A549 (cell line): ENCODE measurements at regions not wholly inside any gene's neighbourhood (a gene's known extent, or its start where the extent isn't known, plus 50 kb on each side); places are given as distances from the start of the nearest gene placed in this dataset.

ENCODE experiments used
- ATAC-seq, 2 experiments: fragments of 200-7000 bp in 1 of 2; fragments of >200 bp in 1 of 2; cut with Nextera tagmentation in 1 of 2; cut with Tn5 transposase in 1 of 2; 3 replicates each; pipeline versions ENCODE4 v1.8.0 to v1.9.1; 2018 to 2020; ENCODE audit warnings: mild to moderate bottlenecking in 1 of 2, moderate library complexity in 1 of 2
- CTCF ChIA-PET: fragments of 300-600 bp; sonication (Branson Sonifier 250); formaldehyde crosslinking; extraction: SDS; loops from one replicate; lab custom pipeline; 2021; ENCODE audit warnings: antibody characterized with exemption, inconsistent platforms; lab: Yijun Ruan, JAX
- POLR2A ChIA-PET: fragments of 350-600 bp; formaldehyde crosslinking; extraction: SDS; loops from one replicate; lab custom pipeline; 2021; ENCODE audit warnings: antibody characterized with exemption, inconsistent platforms; lab: Yijun Ruan, JAX
- DNase-seq, 2 experiments: peaks; one replicate each; pipeline versions ENCODE4 v3.0.0 to v3.0.0-alpha.2; 2011 to 2016; ENCODE audit warnings: low read depth in 1 of 2, low spot score in 1 of 2
- FAIRE-seq: peaks from 2 replicates; lab custom pipeline; 2011; peaks lifted over from hg19 to GRCh38; lab: Jason Lieb, UNC
- H3K27ac ChIP-seq, 2 experiments: fragments of >200 bp; sonication (Bioruptor Twin); formaldehyde crosslinking; 3 replicates each; pipeline ENCODE4 v1.5.1; 2016 to 2017
- H3K4me1 ChIP-seq: fragments of >200 bp; sonication (Bioruptor Twin); formaldehyde crosslinking; 3 replicates; pipeline ENCODE4 v1.6.1; 2016
- H3K4me2 ChIP-seq: fragments of >200 bp; sonication (Bioruptor Twin); formaldehyde crosslinking; 3 replicates; pipeline ENCODE4 v1.6.1; 2016
- H3K4me3 ChIP-seq: fragments of >200 bp; sonication (Bioruptor Twin); formaldehyde crosslinking; 3 replicates; pipeline ENCODE4 v1.5.1; 2016
- H3K9me3 ChIP-seq: fragments of >200 bp; sonication (Bioruptor Twin); formaldehyde crosslinking; 3 replicates; pipeline ENCODE4 v1.6.1; 2016
- CBX2 ChIP-seq: fragments of 200-600 bp; sonication (generic); IDR thresholded peaks from 2 replicates; pipeline ENCODE4 v1.6.1; 2016; ENCODE audit warnings: low read depth, mild to moderate bottlenecking, borderline replicate concordance
- CBX8 ChIP-seq: fragments of 200-600 bp; sonication (generic); IDR thresholded peaks from 2 replicates; pipeline ENCODE4 v1.6.1; 2016
- CHD2 ChIP-seq: fragments of 150-350 bp; IDR thresholded peaks from 2 replicates; pipeline ENCODE4 v1.6.1; 2014; ENCODE audit warnings: low read length; ENCODE audit not compliant: partially characterized antibody
- CHD4 ChIP-seq: fragments of 200-600 bp; sonication (generic); IDR thresholded peaks from 2 replicates; pipeline ENCODE4 v1.6.1; 2016; ENCODE audit warnings: antibody characterized with exemption, mild to moderate bottlenecking, borderline replicate concordance
- EP300 ChIP-seq, 2 experiments: fragments of >200 bp; sonication (Bioruptor Twin); formaldehyde crosslinking; IDR thresholded peaks; 2 replicates in 1 of 2; 3 replicates in 1 of 2; pipeline ENCODE4 v1.6.1; 2016 to 2017
- FOSB ChIP-seq: fragments of 250-450 bp; sonication (Bioruptor Pico); IDR thresholded peaks from 2 replicates; pipeline ENCODE4 v1.5.0; 2020; ENCODE audit warnings: mild to moderate bottlenecking, moderate library complexity
- FOSL2 ChIP-seq, 2 experiments: fragments of 450-650 bp in 1 of 2; fragments of >200 bp in 1 of 2; sonication (Bioruptor Twin) in 1 of 2; formaldehyde crosslinking; IDR thresholded peaks; 2 replicates each; pipeline versions ENCODE4 v1.5.0 to v1.6.1; 2016 to 2020; ENCODE audit warnings: mild to moderate bottlenecking in 1 of 2, moderate library complexity in 1 of 2
- FOXS1 ChIP-seq: fragments of 250-450 bp; sonication (Bioruptor Pico); IDR thresholded peaks from 2 replicates; pipeline ENCODE4 v1.5.0; 2020; ENCODE audit warnings: mild to moderate bottlenecking, moderate library complexity
- GATA3 ChIP-seq: IDR thresholded peaks from 2 replicates; pipeline ENCODE4 v1.6.1; 2012; ENCODE audit warnings: borderline replicate concordance
- HOXA7 ChIP-seq: fragments of 250-450 bp; sonication (Bioruptor Pico); IDR thresholded peaks from 2 replicates; pipeline ENCODE4 v1.5.0; 2020; ENCODE audit warnings: mild to moderate bottlenecking, moderate library complexity
- HOXB13 ChIP-seq: fragments of 250-450 bp; sonication (Bioruptor Pico); IDR thresholded peaks from 2 replicates; pipeline ENCODE4 v1.5.0; 2020; ENCODE audit warnings: low read depth, mild to moderate bottlenecking, moderate library complexity
- HOXB5 ChIP-seq: fragments of 250-450 bp; sonication (Bioruptor Pico); IDR thresholded peaks from 2 replicates; pipeline ENCODE4 v1.5.0; 2020; ENCODE audit warnings: mild to moderate bottlenecking, moderate library complexity
- KDM5A ChIP-seq: fragments of 200-600 bp; sonication (generic); IDR thresholded peaks from 2 replicates; pipeline ENCODE4 v1.6.1; 2016; ENCODE audit warnings: antibody characterized with exemption, mild to moderate bottlenecking
- MAFK ChIP-seq: fragments of 450-650 bp; IDR thresholded peaks from 2 replicates; pipeline ENCODE4 v1.6.1; 2014; ENCODE audit not compliant: partially characterized antibody
- NR3C1 ChIP-seq: fragments of >200 bp; sonication (Bioruptor Twin); formaldehyde crosslinking; IDR thresholded peaks from 3 replicates; pipeline ENCODE4 v1.6.1; 2017
- PHF8 ChIP-seq: fragments of 200-600 bp; sonication (generic); IDR thresholded peaks from 2 replicates; pipeline ENCODE4 v1.6.1; 2016; ENCODE audit warnings: low read depth, mild to moderate bottlenecking, antibody characterized with exemption, moderate library complexity, borderline replicate concordance
- RAD21 ChIP-seq, 2 experiments: fragments of >200 bp in 1 of 2; sonication (Bioruptor Twin) in 1 of 2; formaldehyde crosslinking in 1 of 2; IDR thresholded peaks in 1 of 2; conservative IDR thresholded peaks in 1 of 2; 2 replicates in 1 of 2; 3 replicates in 1 of 2; pipeline ENCODE4 v1.6.1; 2012 to 2018; ENCODE audit warnings: inconsistent platforms in 1 of 2
- RCOR1 ChIP-seq: fragments of 150-350 bp; IDR thresholded peaks from 2 replicates; pipeline ENCODE4 v1.6.1; 2014; ENCODE audit warnings: antibody characterized with exemption, low read length, low read depth
- RFX5 ChIP-seq: fragments of 450-650 bp; IDR thresholded peaks from 2 replicates; pipeline ENCODE4 v1.7.1; 2014; ENCODE audit warnings: antibody characterized with exemption, mild to moderate bottlenecking, moderate library complexity
- RNF2 ChIP-seq: fragments of 200-600 bp; sonication (generic); IDR thresholded peaks from 2 replicates; pipeline ENCODE4 v1.6.1; 2016; ENCODE audit warnings: low read depth, mild to moderate bottlenecking, antibody characterized with exemption, moderate library complexity, borderline replicate concordance
- SMC3 ChIP-seq: fragments of >200 bp; sonication (Bioruptor Twin); formaldehyde crosslinking; IDR thresholded peaks from 3 replicates; pipeline ENCODE4 v1.6.1; 2018; ENCODE audit warnings: inconsistent platforms
- SREBF2 ChIP-seq: fragments of 450-650 bp; IDR thresholded peaks from 2 replicates; pipeline ENCODE4 v1.6.1; 2014; ENCODE audit warnings: mild to moderate bottlenecking, moderate library complexity
- ZSCAN20 ChIP-seq: fragments of 250-450 bp; sonication (Bioruptor Pico); IDR thresholded peaks from 2 replicates; pipeline ENCODE4 v1.8.0; 2022; ENCODE audit warnings: mild to moderate bottlenecking, moderate library complexity
- WGBS: methylation state at CpG from one replicate; pipeline ENCODE4 v1.1.6; 2017; ENCODE audit errors: missing lambda C conversion rate; 5-methylcytosine and 5-hydroxymethylcytosine counted together
- TF ChIP-seq, protein P1 (sequence below): fragments of 450-650 bp; IDR thresholded peaks from 2 replicates; pipeline ENCODE4 v1.6.1; 2014; ENCODE audit warnings: antibody characterized with exemption
- TF ChIP-seq, protein P2 (sequence below): fragments of >200 bp; sonication (Bioruptor Twin); formaldehyde crosslinking; IDR thresholded peaks from 3 replicates; pipeline ENCODE4 v1.6.1; 2016
- TF ChIP-seq, protein P3 (sequence below): IDR thresholded peaks from 2 replicates; pipeline ENCODE4 v1.6.1; 2012; ENCODE audit warnings: low read depth, borderline replicate concordance
- TF ChIP-seq, protein P4 (sequence below): IDR thresholded peaks from 2 replicates; pipeline ENCODE4 v1.6.1; 2012
- TF ChIP-seq, protein P5 (sequence below): fragments of 150-350 bp; IDR thresholded peaks from 2 replicates; pipeline ENCODE4 v1.6.1; 2014; ENCODE audit warnings: low read depth, mild to moderate bottlenecking, low read length
- TF ChIP-seq, protein P6 (sequence below): fragments of >200 bp; sonication (Bioruptor Twin); formaldehyde crosslinking; IDR thresholded peaks from 2 replicates; pipeline ENCODE4 v1.6.1; 2016

DNA sequence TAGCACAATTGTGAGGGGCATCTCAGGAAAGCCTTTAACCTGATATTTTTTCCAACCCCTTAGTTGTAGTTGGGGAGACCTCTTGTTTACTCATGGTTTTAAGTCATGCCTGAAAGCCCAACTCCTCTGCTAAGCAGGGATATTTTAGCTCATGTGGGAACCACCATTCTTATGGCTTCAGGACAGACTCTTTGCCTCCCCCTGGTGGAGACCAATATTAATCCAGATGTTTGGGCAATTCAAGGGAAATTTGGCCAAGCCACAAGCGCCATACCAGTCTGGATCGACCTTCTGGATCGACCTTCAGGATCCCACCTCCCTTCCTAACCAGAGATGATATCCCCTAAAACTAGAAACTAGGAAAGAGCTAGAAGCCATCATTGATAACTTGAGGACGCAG lies 211.2 kb downstream of the C6orf118 start:
- no peak for FAIRE-seq
- CTCF ChIA-PET, result interaction anchor here (1.2 to 1.7 kb wide), 2 partner anchors 10 to 15 kb away, joined by 3 read pairs; no protein-coding TSS in a partner anchor
- ATAC-seq, result peak in 1 of 2 experiments; percentile 67; a peak in 2 of 6 replicates
- no peak overlapping the region for H3K4me3 ChIP-seq
- POLR2A ChIA-PET, result no interaction called here
- H3K4me2 ChIP-seq, result no peak overlapping the region
- TF ChIP-seq FOSL2 (IDR thresholded peaks at IDR 0.05) (no peak), FOSL2 (CRISPR knock-in tag; IDR thresholded peaks at IDR 0.05) (no peak), RCOR1 (no peak), RAD21 (conservative IDR thresholded peaks at IDR 0.05 in 1 of 2, IDR thresholded peaks at IDR 0.05 in 1 of 2) (0 out of 5 replicates have a peak, but pooled peaks of 1 of the 2 experiments have one; percentile 13), CBX2 (no peak), SMC3 (no peak), HOXB5 (no peak), FOSB (no peak)
- H3K4me1 ChIP-seq, result no peaks in the 10 kb centered on the region
- no peaks in the 10 kb centered on the region for H3K9me3 ChIP-seq
- WGBS, result 5% methylated on average over 3 of the region's 4 CpGs
- peak; percentile 4 to 28 for DNase-seq
- H3K27ac ChIP-seq, result no peak overlapping the region

DNA sequence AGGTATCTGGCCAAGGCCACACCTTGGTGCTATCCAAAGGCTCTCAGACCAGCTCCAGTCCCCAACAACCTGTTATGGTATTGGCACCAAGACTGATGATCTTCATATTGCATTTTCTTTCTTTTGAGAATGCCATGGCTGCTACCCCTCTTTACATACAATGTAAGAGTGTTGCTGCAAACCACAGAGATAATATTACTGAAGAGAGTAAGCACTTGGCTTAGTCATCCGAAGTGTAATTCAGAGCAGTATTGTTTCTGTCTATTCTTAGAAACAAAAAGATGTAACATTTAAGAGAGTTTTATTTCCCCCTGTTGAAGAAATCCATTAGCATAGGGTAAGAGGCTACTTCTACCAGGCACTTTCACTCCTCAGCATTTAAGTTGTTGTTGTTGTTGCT lies 212.5 kb downstream of the C6orf118 start:
- no peak overlapping the region for H3K4me2 ChIP-seq
- POLR2A ChIA-PET, result no interaction called here
- TF ChIP-seq RFX5, result no peak
- no peak for TF ChIP-seq RCOR1
- no peak for TF ChIP-seq RNF2
- no peak for TF ChIP-seq HOXB13 (CRISPR knock-in tag)
- TF ChIP-seq, protein P1, sequence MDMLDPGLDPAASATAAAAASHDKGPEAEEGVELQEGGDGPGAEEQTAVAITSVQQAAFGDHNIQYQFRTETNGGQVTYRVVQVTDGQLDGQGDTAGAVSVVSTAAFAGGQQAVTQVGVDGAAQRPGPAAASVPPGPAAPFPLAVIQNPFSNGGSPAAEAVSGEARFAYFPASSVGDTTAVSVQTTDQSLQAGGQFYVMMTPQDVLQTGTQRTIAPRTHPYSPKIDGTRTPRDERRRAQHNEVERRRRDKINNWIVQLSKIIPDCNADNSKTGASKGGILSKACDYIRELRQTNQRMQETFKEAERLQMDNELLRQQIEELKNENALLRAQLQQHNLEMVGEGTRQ, result no peak
- TF ChIP-seq, protein P2, sequence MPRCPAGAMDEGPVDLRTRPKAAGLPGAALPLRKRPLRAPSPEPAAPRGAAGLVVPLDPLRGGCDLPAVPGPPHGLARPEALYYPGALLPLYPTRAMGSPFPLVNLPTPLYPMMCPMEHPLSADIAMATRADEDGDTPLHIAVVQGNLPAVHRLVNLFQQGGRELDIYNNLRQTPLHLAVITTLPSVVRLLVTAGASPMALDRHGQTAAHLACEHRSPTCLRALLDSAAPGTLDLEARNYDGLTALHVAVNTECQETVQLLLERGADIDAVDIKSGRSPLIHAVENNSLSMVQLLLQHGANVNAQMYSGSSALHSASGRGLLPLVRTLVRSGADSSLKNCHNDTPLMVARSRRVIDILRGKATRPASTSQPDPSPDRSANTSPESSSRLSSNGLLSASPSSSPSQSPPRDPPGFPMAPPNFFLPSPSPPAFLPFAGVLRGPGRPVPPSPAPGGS, result no peak
- no peak for TF ChIP-seq GATA3
- TF ChIP-seq, protein P3, sequence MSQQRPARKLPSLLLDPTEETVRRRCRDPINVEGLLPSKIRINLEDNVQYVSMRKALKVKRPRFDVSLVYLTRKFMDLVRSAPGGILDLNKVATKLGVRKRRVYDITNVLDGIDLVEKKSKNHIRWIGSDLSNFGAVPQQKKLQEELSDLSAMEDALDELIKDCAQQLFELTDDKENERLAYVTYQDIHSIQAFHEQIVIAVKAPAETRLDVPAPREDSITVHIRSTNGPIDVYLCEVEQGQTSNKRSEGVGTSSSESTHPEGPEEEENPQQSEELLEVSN, result no peak
- no peak for TF ChIP-seq SREBF2
- no peak for TF ChIP-seq NR3C1
- H3K4me3 ChIP-seq, result no peak overlapping the region
- H3K9me3 ChIP-seq, result no peaks in the 10 kb centered on the region
- no peak overlapping the region for H3K27ac ChIP-seq
- CTCF ChIA-PET, result no interaction called here
- H3K4me1 ChIP-seq, result 0 out of 3 replicates have a peak, but pooled peaks cover 3% of the 10 kb centered on the region
- DNase-seq (no peak), FAIRE-seq (no peak), ATAC-seq (no peak)
- 0% methylated on average over 1 of the region's 1 CpG for WGBS

DNA sequence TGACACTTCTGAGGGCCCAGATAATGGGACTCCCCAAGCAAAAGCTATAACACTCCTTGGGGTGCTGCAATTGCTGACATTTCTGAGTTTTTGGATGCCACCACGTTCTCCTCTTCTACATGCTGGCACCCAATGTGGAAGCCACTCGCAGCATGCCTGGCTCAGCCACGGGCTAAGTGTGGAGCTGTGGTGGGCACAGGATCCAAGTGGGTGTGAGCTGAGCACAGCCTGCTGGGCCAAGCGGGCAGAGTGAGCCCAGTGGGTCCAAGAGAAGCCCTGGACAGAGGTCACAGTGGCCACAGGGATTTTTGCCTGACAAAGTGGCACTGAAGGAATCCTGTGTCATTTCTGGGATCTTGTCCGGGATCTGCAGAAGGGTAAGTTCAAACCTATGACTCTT lies 213.2 kb downstream of the C6orf118 start:
- whole genome bisulfite sequencing, result 36% methylated on average over 4 of the region's 5 CpGs
- FAIRE-seq (no peak), ATAC-seq (no peak), DNase-seq (no peak)
- no peaks in the 10 kb centered on the region for H3K9me3 ChIP-seq
- H3K4me1 ChIP-seq, result 0 out of 3 replicates have a peak, but pooled peaks cover 3% of the 10 kb centered on the region
- no peak overlapping the region for H3K4me3 ChIP-seq
- H3K27ac ChIP-seq, result no peak overlapping the region
- POLR2A ChIA-PET, result no interaction called here
- TF ChIP-seq EP300 (IDR thresholded peaks at IDR 0.05) (no peak), CHD2 (no peak), GATA3 (no peak), CHD4 (no peak), MAFK (no peak), KDM5A (no peak), CBX8 (no peak), HOXA7 (CRISPR knock-in tag) (no peak), RNF2 (no peak), FOXS1 (no peak), SREBF2 (no peak), ZSCAN20 (CRISPR knock-in tag) (no peak), CBX2 (no peak), PHF8 (no peak)
- TF ChIP-seq, protein P4, sequence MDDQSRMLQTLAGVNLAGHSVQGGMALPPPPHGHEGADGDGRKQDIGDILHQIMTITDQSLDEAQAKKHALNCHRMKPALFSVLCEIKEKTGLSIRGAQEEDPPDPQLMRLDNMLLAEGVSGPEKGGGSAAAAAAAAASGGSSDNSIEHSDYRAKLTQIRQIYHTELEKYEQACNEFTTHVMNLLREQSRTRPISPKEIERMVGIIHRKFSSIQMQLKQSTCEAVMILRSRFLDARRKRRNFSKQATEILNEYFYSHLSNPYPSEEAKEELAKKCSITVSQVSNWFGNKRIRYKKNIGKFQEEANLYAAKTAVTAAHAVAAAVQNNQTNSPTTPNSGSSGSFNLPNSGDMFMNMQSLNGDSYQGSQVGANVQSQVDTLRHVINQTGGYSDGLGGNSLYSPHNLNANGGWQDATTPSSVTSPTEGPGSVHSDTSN, result no peak
- TF ChIP-seq, protein P3, result no peak
- TF ChIP-seq, protein P5, sequence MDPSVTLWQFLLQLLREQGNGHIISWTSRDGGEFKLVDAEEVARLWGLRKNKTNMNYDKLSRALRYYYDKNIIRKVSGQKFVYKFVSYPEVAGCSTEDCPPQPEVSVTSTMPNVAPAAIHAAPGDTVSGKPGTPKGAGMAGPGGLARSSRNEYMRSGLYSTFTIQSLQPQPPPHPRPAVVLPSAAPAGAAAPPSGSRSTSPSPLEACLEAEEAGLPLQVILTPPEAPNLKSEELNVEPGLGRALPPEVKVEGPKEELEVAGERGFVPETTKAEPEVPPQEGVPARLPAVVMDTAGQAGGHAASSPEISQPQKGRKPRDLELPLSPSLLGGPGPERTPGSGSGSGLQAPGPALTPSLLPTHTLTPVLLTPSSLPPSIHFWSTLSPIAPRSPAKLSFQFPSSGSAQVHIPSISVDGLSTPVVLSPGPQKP, result no peak
- TF ChIP-seq, protein P6, sequence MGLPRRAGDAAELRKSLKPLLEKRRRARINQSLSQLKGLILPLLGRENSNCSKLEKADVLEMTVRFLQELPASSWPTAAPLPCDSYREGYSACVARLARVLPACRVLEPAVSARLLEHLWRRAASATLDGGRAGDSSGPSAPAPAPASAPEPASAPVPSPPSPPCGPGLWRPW, result no peak
- CTCF ChIA-PET, result interaction anchor here (0.7 kb wide), 1 partner anchor 11 kb away, joined by 3 read pairs; no protein-coding TSS in a partner anchor
- no peak overlapping the region for H3K4me2 ChIP-seq
